Fibroblast of villous mesenchyme (primary cell): ENCODE measurements at regions not wholly inside any gene's neighbourhood (a gene's known extent, or its start where the extent isn't known, plus 50 kb on each side); places are given as distances from the start of the nearest gene placed in this dataset.
A peak's percentile ranks its signal among the peaks of the same experiment; 100 is the strongest.

Experiments used
- DNase-seq: peaks from one replicate; pipeline ENCODE4 v3.0.0-alpha.2; 2010; ENCODE audit warnings: low read depth
- H3K4me3 ChIP-seq: 2 replicates; pipeline ENCODE4 v1.5.1; 2011; ENCODE audit warnings: low read depth, mild to moderate bottlenecking, low read length
- CTCF ChIP-seq: IDR thresholded peaks from 2 replicates; pipeline ENCODE4 v1.5.1; 2012; ENCODE audit warnings: low read depth, mild to moderate bottlenecking, low read length; ENCODE audit not compliant: insufficient read depth

- no peak for DNase-seq
- TF ChIP-seq CTCF: no peak
- no peak overlapping the region for H3K4me3 ChIP-seq
These were observed 62.5 kb upstream of the MAX start for GRCh38 chr14:65164825-65165135.

DNA sequence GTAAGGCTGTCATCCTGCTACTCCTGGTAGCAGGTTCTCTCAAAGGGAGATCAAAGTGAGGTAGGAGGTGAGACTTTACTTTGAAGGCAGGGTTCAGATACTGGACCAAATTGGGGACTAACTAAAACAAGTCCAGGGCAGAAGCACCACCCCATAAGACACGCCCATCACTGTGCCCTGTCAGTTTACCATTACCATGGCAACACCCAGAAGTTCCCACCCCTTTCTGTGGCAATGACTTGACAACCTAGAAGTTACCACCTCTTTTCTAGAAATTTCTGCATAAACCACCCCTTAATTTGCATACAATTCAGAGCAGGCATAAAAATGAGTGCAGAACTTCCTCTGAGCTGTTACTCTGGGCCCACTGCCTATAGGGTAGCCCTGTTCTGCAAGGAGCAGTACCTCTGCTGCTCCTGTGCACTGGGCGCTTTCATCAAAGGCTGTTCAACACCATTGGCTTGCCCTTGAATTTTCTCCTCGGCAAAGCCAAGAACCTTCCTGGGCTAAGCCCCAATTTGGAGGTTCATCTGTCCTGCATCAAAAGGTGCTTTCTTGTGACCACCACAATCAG, 64.8 kb upstream of the MAX start:
- H3K4me3 ChIP-seq: no peak overlapping the region
- no peak for DNase-seq
- no peak for TF ChIP-seq CTCF

DNA sequence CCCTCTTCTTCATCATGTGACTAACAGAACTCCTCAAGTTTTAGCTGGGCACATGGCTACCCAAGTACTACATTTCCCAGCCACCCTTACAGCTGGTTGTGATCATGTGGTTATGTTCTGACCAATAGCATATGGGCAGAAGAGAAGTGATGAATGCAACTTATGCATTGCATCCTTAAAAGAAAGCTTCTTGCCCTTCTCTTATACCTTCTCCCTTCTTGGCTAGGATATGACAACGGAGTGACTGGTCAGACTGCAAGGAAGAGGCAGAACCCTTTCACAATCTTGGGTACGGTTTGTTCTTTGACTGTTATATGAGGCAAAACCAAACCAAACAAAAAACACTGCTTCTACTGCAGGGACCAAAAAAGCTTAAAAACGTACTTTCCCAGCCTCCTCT, 66.5 kb upstream of the MAX start:
- peak; percentile 43 for DNase-seq
- no peak overlapping the region for H3K4me3 ChIP-seq
- TF ChIP-seq CTCF: no peak

GRCh38 chr14:65169351-65169750, 67.0 kb upstream of the MAX start:
- DNase-seq: peak; percentile 60
- TF ChIP-seq CTCF: no peak
- H3K4me3 ChIP-seq: no peak overlapping the region

DNA sequence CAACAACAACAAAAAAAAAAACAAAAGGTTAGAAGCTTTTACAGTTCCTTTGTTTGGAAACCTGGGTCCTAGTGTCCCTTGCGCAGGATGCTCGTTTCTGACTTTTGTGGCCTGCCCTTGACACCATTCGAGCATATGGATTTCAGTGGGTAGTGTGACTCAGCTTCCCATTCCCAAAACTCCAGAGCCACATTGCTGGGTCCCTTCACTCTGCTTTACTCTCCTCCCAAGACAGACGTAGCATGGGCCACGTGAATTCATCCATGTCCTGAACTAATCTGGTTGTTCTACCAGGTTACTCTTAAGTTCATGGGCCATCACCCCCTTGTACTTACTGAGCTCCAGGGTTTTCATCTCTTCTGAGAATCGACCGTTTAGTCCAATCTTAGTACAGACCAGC, 68.0 kb upstream of the MAX start:
- H3K4me3 ChIP-seq: peak overlapping the region; percentile 57
- no peak for DNase-seq
- TF ChIP-seq CTCF: no peak

- peak; percentile 76 for DNase-seq
- TF ChIP-seq CTCF: peak; percentile 53
- peak overlapping the region; percentile 57 for H3K4me3 ChIP-seq
These were observed 68.6 kb upstream of the MAX start for GRCh38 chr14:65170768-65171507.
